Fibroblast of skin of abdomen (primary cell): ENCODE measurements at regions not wholly inside any gene's neighbourhood (a gene's known extent, or its start where the extent isn't known, plus 50 kb on each side); places are given as distances from the start of the nearest gene placed in this dataset.
"Not testable (repeated sequence)": the region's sequence is repeated elsewhere in the genome, so short reads cannot be mapped to it uniquely, and the experiment has no call there.

Source experiments
- DNase-seq: peaks from one replicate; pipeline ENCODE4 v3.0.0-alpha.2; 2013

- no peak for DNase-seq
These were observed 91.6 kb upstream of the RUNX3 start for GRCh38 chr1:25021591-25022215.

- no peak for DNase-seq
These were observed 90.9 kb upstream of the RUNX3 start for GRCh38 chr1:25020851-25021590.

GRCh38 chr1:25020173-25020845, 90.2 kb upstream of the RUNX3 start:
- DNase-seq: no peak

GRCh38 chr1:25019337-25020172, 89.5 kb upstream of the RUNX3 start:
- no peak for DNase-seq

GRCh38 chr1:25018943-25019336, 88.9 kb upstream of the RUNX3 start:
- no peak for DNase-seq

GRCh38 chr1:25018110-25018735, 88.1 kb upstream of the RUNX3 start:
- peak; percentile 35 for DNase-seq

GRCh38 chr1:25017436-25018109, 87.5 kb upstream of the RUNX3 start:
- DNase-seq: no peak

GRCh38 chr1:25012966-25013962, 83.2 kb upstream of the RUNX3 start:
- DNase-seq: no peak

- DNase-seq: no peak
These were observed 82.0 kb upstream of the RUNX3 start for GRCh38 chr1:25011943-25012638.

GRCh38 chr1:25011275-25011674, 81.2 kb upstream of the RUNX3 start:
- DNase-seq: no peak

- no peak for DNase-seq
These were observed 79.7 kb upstream of the RUNX3 start for GRCh38 chr1:25009671-25010262.

- no peak for DNase-seq
These were observed 78.1 kb upstream of the RUNX3 start for GRCh38 chr1:25008192-25008485.

- not testable (repeated sequence) for DNase-seq
These were observed 77.5 kb upstream of the RUNX3 start for GRCh38 chr1:25007390-25008191.

GRCh38 chr1:25006770-25007169, 76.7 kb upstream of the RUNX3 start:
- DNase-seq: peak; percentile 16

- no peak for DNase-seq
These were observed 74.3 kb upstream of the RUNX3 start for GRCh38 chr1:25004355-25004754.

GRCh38 chr1:25003457-25004190, 73.5 kb upstream of the RUNX3 start:
- no peak for DNase-seq

- DNase-seq: no peak
These were observed 72.9 kb upstream of the RUNX3 start for GRCh38 chr1:25003000-25003399.
